ENCODE measurements at regions not wholly inside any gene's neighbourhood (a gene's known extent, or its start where the extent isn't known, plus 50 kb on each side); places are given as distances from the start of the nearest gene placed in this dataset.
A peak's percentile ranks its signal among the peaks of the same experiment; 100 is the strongest.

- Histone ChIP-seq H3K9ac (ENCODE audit: control insufficient read depth, extremely low read depth, insufficient read depth, low read length) (peak overlapping the region; percentile 60), H3K4me3 (ENCODE audit: control insufficient read depth in 2 of 3, extremely low read depth in 1 of 3, insufficient read depth in 2 of 3, low read depth in 1 of 3, low read length in 3 of 3) (no peak overlapping the region), H2AFZ (ENCODE audit: control insufficient read depth, low read length) (peak overlapping the region; percentile 62), H3K27me3 (ENCODE audit: control insufficient read depth, extremely low read depth, insufficient read depth, low read length) (no peaks in the 10 kb centered on the region), H3K79me2 (ENCODE audit: control insufficient read depth, insufficient read depth, low read length) (no peaks in the 10 kb centered on the region), H3K36me3 (ENCODE audit: control insufficient read depth in 2 of 2, extremely low read depth in 1 of 2, insufficient read depth in 2 of 2, low read length in 2 of 2) (no peaks in the 10 kb centered on the region), H4K20me1 (ENCODE audit: control insufficient read depth, extremely low read depth, insufficient read depth, low read length) (no peaks in the 10 kb centered on the region), H3K27ac (ENCODE audit: control insufficient read depth, insufficient read depth, low read length) (peak overlapping the region; percentile 96), H3K9me1 (ENCODE audit: control insufficient read depth, extremely low read depth, insufficient read depth, low read length) (no peaks in the 10 kb centered on the region), H3K4me1 (ENCODE audit: control insufficient read depth, extremely low read depth, insufficient read depth, low read length) (peaks cover 30% of the 10 kb centered on the region), H3K9me3 (ENCODE audit: control insufficient read depth, low read depth, low read length) (no peaks in the 10 kb centered on the region), H3K4me2 (ENCODE audit: control insufficient read depth, extremely low read depth, insufficient read depth, low read depth, low read length) (peak overlapping the region; percentile 78)
- DNase-seq (ENCODE audit: low read depth, low spot score) (no peak), FAIRE-seq (no peak)
- TF ChIP-seq CTCF (optimal IDR thresholded peaks at IDR 0.05 in 1 of 3, IDR thresholded peaks at IDR 0.05 in 1 of 3, conservative IDR thresholded peaks at IDR 0.05 in 1 of 3; ENCODE audit: extremely low read depth in 1 of 3, insufficient read depth in 2 of 3, low read length in 3 of 3), result no peak
- no peak for TF ChIP-seq EZH2 (IDR thresholded peaks at IDR 0.05; ENCODE audit: low read length)
- dilution Hi-C loops (cut with MboI; ENCODE audit: extremely low pct_ligation_motif_present, low sequenced_read_pairs), result no loop called here
These were observed 498.8 kb upstream of the TNC start for GRCh38 chr9:115616666-115617239.

- FAIRE-seq, result no peak
- Histone ChIP-seq H3K9ac (ENCODE audit: control insufficient read depth, extremely low read depth, insufficient read depth, low read length) (no peak overlapping the region), H3K27ac (ENCODE audit: control insufficient read depth, insufficient read depth, low read length) (no peak overlapping the region), H3K4me1 (ENCODE audit: control insufficient read depth, extremely low read depth, insufficient read depth, low read length) (peaks cover 10% of the 10 kb centered on the region), H3K4me2 (ENCODE audit: control insufficient read depth, extremely low read depth, insufficient read depth, low read depth, low read length) (no peak overlapping the region), H2AFZ (ENCODE audit: control insufficient read depth, low read length) (no peak overlapping the region), H3K9me1 (ENCODE audit: control insufficient read depth, extremely low read depth, insufficient read depth, low read length) (no peaks in the 10 kb centered on the region), H3K79me2 (ENCODE audit: control insufficient read depth, insufficient read depth, low read length) (no peaks in the 10 kb centered on the region), H3K4me3 (ENCODE audit: control insufficient read depth in 2 of 3, extremely low read depth in 1 of 3, insufficient read depth in 2 of 3, low read depth in 1 of 3, low read length in 3 of 3) (no peak overlapping the region), H3K27me3 (ENCODE audit: control insufficient read depth, extremely low read depth, insufficient read depth, low read length) (no peaks in the 10 kb centered on the region), H3K36me3 (ENCODE audit: control insufficient read depth in 2 of 2, extremely low read depth in 1 of 2, insufficient read depth in 2 of 2, low read length in 2 of 2) (no peaks in the 10 kb centered on the region), H3K9me3 (ENCODE audit: control insufficient read depth, low read depth, low read length) (no peaks in the 10 kb centered on the region), H4K20me1 (ENCODE audit: control insufficient read depth, extremely low read depth, insufficient read depth, low read length) (no peaks in the 10 kb centered on the region)
- dilution Hi-C loops (cut with MboI; ENCODE audit: extremely low pct_ligation_motif_present, low sequenced_read_pairs), result no loop called here
- no peak for DNase-seq (ENCODE audit: low read depth, low spot score)
- TF ChIP-seq CTCF (optimal IDR thresholded peaks at IDR 0.05 in 1 of 3, IDR thresholded peaks at IDR 0.05 in 1 of 3, conservative IDR thresholded peaks at IDR 0.05 in 1 of 3; ENCODE audit: extremely low read depth in 1 of 3, insufficient read depth in 2 of 3, low read length in 3 of 3) (no peak), EZH2 (IDR thresholded peaks at IDR 0.05; ENCODE audit: low read length) (no peak)
These were observed 507.3 kb upstream of the TNC start for GRCh38 chr9:115625251-115625650.
